ENCODE measurements at regions not wholly inside any gene's neighbourhood (a gene's known extent, or its start where the extent isn't known, plus 50 kb on each side); places are given as distances from the start of the nearest gene placed in this dataset.
"Not testable (repeated sequence)": the region's sequence is repeated elsewhere in the genome, so short reads cannot be mapped to it uniquely, and the experiment has no call there.

- Histone ChIP-seq H3K36me3 (ENCODE audit: control insufficient read depth, insufficient read depth, low read length) (no peaks in the 10 kb centered on the region), H3K4me3 (ENCODE audit: low read depth, low read length) (no peak overlapping the region), H3K27me3 (ENCODE audit: control insufficient read depth, insufficient read depth, low read length) (no peaks in the 10 kb centered on the region)
- no peak for DNase-seq (ENCODE audit: low read depth)
- no peak for TF ChIP-seq CTCF (IDR thresholded peaks at IDR 0.05; ENCODE audit: insufficient read depth, low read length, severe bottlenecking)
- FAIRE-seq = no peak
These were observed 252.0 kb upstream of the HTR1E start for GRCh38 chr6:86685230-86685797.

- Histone ChIP-seq H3K27me3 (ENCODE audit: control insufficient read depth, insufficient read depth, low read length) (no peaks in the 10 kb centered on the region), H3K4me3 (ENCODE audit: low read depth, low read length) (no peak overlapping the region), H3K36me3 (ENCODE audit: control insufficient read depth, insufficient read depth, low read length) (no peaks in the 10 kb centered on the region)
- no peak for TF ChIP-seq CTCF (IDR thresholded peaks at IDR 0.05; ENCODE audit: insufficient read depth, low read length, severe bottlenecking)
- no peak for FAIRE-seq
- no peak for DNase-seq (ENCODE audit: low read depth)
These were observed 254.0 kb upstream of the HTR1E start for GRCh38 chr6:86683132-86683908.

- Histone ChIP-seq H3K36me3 (ENCODE audit: control insufficient read depth, insufficient read depth, low read length) (no peaks in the 10 kb centered on the region), H3K27me3 (ENCODE audit: control insufficient read depth, insufficient read depth, low read length) (no peaks in the 10 kb centered on the region), H3K4me3 (ENCODE audit: low read depth, low read length) (no peak overlapping the region)
- TF ChIP-seq CTCF (IDR thresholded peaks at IDR 0.05; ENCODE audit: insufficient read depth, low read length, severe bottlenecking) = no peak
- DNase-seq (ENCODE audit: low read depth) = no peak
- FAIRE-seq = no peak
These were observed 255.0 kb upstream of the HTR1E start for GRCh38 chr6:86682297-86682696.

DNA sequence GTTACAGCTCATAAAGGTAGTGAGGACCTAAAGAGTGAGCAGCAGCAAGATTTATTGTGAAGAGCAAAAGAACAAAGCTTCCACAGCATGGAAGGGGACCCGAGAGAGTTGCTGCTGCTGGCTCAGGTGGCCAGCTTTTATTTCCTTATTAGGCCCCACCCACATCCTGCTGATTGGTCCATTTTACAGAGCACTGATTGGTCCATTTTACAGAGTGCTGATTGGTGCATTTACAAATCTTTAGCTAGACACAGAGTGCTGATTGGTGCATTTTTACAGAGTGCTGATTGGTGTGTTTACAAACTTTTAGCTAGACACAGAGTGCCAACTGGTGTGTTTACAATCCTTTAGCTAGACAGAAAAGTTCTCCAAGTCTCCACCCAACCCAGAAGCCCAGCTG is 256.2 kb upstream of the HTR1E start:
- not testable (repeated sequence) for DNase-seq (ENCODE audit: low read depth); H3K27me3 ChIP-seq (ENCODE audit: control insufficient read depth, insufficient read depth, low read length); H3K4me3 ChIP-seq (ENCODE audit: low read depth, low read length); FAIRE-seq; H3K36me3 ChIP-seq (ENCODE audit: control insufficient read depth, insufficient read depth, low read length)

GRCh38 chr6:86672125-86672524 is 265.2 kb upstream of the HTR1E start:
- not testable (repeated sequence) for FAIRE-seq; DNase-seq (ENCODE audit: low read depth); H3K27me3 ChIP-seq (ENCODE audit: control insufficient read depth, insufficient read depth, low read length); H3K4me3 ChIP-seq (ENCODE audit: low read depth, low read length); H3K36me3 ChIP-seq (ENCODE audit: control insufficient read depth, insufficient read depth, low read length)

DNA sequence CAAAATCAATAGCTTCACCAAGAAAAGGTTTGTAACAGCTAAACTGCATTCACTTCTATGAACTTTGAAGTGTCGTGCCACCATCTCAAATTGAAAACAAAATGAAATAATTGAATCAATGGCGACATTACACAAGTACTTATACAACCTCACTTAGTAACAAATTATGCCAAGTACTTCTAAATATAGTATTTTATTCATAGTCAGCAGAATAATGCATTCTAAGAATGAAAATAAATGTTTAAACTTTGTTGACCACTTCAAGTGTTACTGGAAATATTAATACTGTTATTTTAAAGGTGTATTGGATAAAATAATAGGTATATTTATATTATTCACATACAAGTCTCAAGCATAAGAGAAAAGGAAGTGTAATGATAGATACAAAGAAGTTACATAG is 280.1 kb upstream of the HTR1E start:
- no peak for FAIRE-seq
- TF ChIP-seq CTCF (IDR thresholded peaks at IDR 0.05; ENCODE audit: insufficient read depth, low read length, severe bottlenecking) = no peak
- no peak for DNase-seq (ENCODE audit: low read depth)
- Histone ChIP-seq H3K27me3 (ENCODE audit: control insufficient read depth, insufficient read depth, low read length) (no peaks in the 10 kb centered on the region), H3K4me3 (ENCODE audit: low read depth, low read length) (no peak overlapping the region), H3K36me3 (ENCODE audit: control insufficient read depth, insufficient read depth, low read length) (no peaks in the 10 kb centered on the region)

- no peaks in the 10 kb centered on the region for H3K36me3 ChIP-seq (ENCODE audit: control insufficient read depth, insufficient read depth, low read length)
- H3K27me3 ChIP-seq (ENCODE audit: control insufficient read depth, insufficient read depth, low read length) = no peaks in the 10 kb centered on the region
- FAIRE-seq (no peak), DNase-seq (ENCODE audit: low read depth) (no peak)
- TF ChIP-seq CTCF (IDR thresholded peaks at IDR 0.05; ENCODE audit: insufficient read depth, low read length, severe bottlenecking) = no peak
- H3K4me3 ChIP-seq (ENCODE audit: low read depth, low read length) = no peak overlapping the region
These were observed 308.2 kb upstream of the HTR1E start for GRCh38 chr6:86629123-86629522.
